H7 (cell line): ENCODE measurements at regions not wholly inside any gene's neighbourhood (a gene's known extent, or its start where the extent isn't known, plus 50 kb on each side); places are given as distances from the start of the nearest gene placed in this dataset.
A peak's percentile ranks its signal among the peaks of the same experiment; 100 is the strongest.
"Not testable (repeated sequence)": the region's sequence is repeated elsewhere in the genome, so short reads cannot be mapped to it uniquely, and the experiment has no call there.

Experiments used
- DNase-seq: peaks from one replicate; pipeline ENCODE4 v3.0.0; 2012
- H3K27me3 ChIP-seq: 2 replicates; pipeline ENCODE4 v1.6.0; 2011; ENCODE audit warnings: mild to moderate bottlenecking, low read length; ENCODE audit not compliant: control insufficient read depth, insufficient read depth
- H3K36me3 ChIP-seq: replicated peaks from 2 replicates; pipeline ENCODE4 v1.5.1; 2011; ENCODE audit warnings: low read length; ENCODE audit not compliant: control insufficient read depth, insufficient read depth
- H3K4me3 ChIP-seq: 2 replicates; pipeline ENCODE4 v1.5.1; 2011; ENCODE audit warnings: low read depth, mild to moderate bottlenecking, control low read depth, low read length, moderate library complexity; ENCODE audit not compliant: insufficient read depth

GRCh38 chrX:27039332-27039731 is 423.8 kb downstream of the PPP4R3C start:
- H3K36me3 ChIP-seq, result no peaks in the 10 kb centered on the region
- no peaks in the 10 kb centered on the region for H3K27me3 ChIP-seq
- DNase-seq, result no peak
- H3K4me3 ChIP-seq, result no peak overlapping the region

GRCh38 chrX:27008486-27008885 is 454.7 kb downstream of the PPP4R3C start:
- DNase-seq, result no peak
- H3K36me3 ChIP-seq, result no peaks in the 10 kb centered on the region
- H3K27me3 ChIP-seq, result no peaks in the 10 kb centered on the region
- H3K4me3 ChIP-seq, result no peak overlapping the region

GRCh38 chrX:26999634-27000033 is 463.5 kb downstream of the PPP4R3C start:
- Histone ChIP-seq H3K4me3 (no peak overlapping the region), H3K27me3 (no peaks in the 10 kb centered on the region), H3K36me3 (no peaks in the 10 kb centered on the region)
- no peak for DNase-seq

GRCh38 chrX:26958261-26958660 is 504.9 kb downstream of the PPP4R3C start:
- H3K36me3 ChIP-seq, result no peaks in the 10 kb centered on the region
- DNase-seq, result no peak
- H3K27me3 ChIP-seq, result no peaks in the 10 kb centered on the region
- H3K4me3 ChIP-seq, result no peak overlapping the region

- Histone ChIP-seq H3K27me3 (no peaks in the 10 kb centered on the region), H3K4me3 (no peak overlapping the region), H3K36me3 (no peaks in the 10 kb centered on the region)
- no peak for DNase-seq
Observed at GRCh38 chrX:26954029-26954428, 509.1 kb downstream of the PPP4R3C start.

GRCh38 chrX:26952213-26952612 is 510.9 kb downstream of the PPP4R3C start:
- no peaks in the 10 kb centered on the region for H3K27me3 ChIP-seq
- no peak for DNase-seq
- no peaks in the 10 kb centered on the region for H3K36me3 ChIP-seq
- no peak overlapping the region for H3K4me3 ChIP-seq

GRCh38 chrX:26927419-26927818 is 535.7 kb downstream of the PPP4R3C start:
- no peaks in the 10 kb centered on the region for H3K36me3 ChIP-seq
- no peaks in the 10 kb centered on the region for H3K27me3 ChIP-seq
- no peak overlapping the region for H3K4me3 ChIP-seq
- DNase-seq, result no peak

- no peak for DNase-seq
- Histone ChIP-seq H3K36me3 (no peaks in the 10 kb centered on the region), H3K4me3 (no peak overlapping the region), H3K27me3 (no peaks in the 10 kb centered on the region)
Observed at GRCh38 chrX:26925088-26925487, 538.1 kb downstream of the PPP4R3C start.

- H3K4me3 ChIP-seq, result no peak overlapping the region
- no peaks in the 10 kb centered on the region for H3K27me3 ChIP-seq
- H3K36me3 ChIP-seq, result no peaks in the 10 kb centered on the region
- DNase-seq, result no peak
Observed at GRCh38 chrX:26922278-26922677, 540.9 kb downstream of the PPP4R3C start.

GRCh38 chrX:26918631-26919030 is 544.5 kb downstream of the PPP4R3C start:
- H3K27me3 ChIP-seq, result no peaks in the 10 kb centered on the region
- DNase-seq, result peak; percentile 6
- H3K4me3 ChIP-seq, result no peak overlapping the region
- no peaks in the 10 kb centered on the region for H3K36me3 ChIP-seq

GRCh38 chrX:26916991-26917390 is 546.1 kb downstream of the PPP4R3C start:
- Histone ChIP-seq H3K27me3 (no peaks in the 10 kb centered on the region), H3K36me3 (no peaks in the 10 kb centered on the region), H3K4me3 (no peak overlapping the region)
- DNase-seq, result no peak

- Histone ChIP-seq H3K36me3 (no peaks in the 10 kb centered on the region), H3K27me3 (no peaks in the 10 kb centered on the region), H3K4me3 (no peak overlapping the region)
- no peak for DNase-seq
Observed at GRCh38 chrX:26915064-26915463, 548.1 kb downstream of the PPP4R3C start.

- H3K4me3 ChIP-seq, result no peak overlapping the region
- no peak for DNase-seq
- no peaks in the 10 kb centered on the region for H3K27me3 ChIP-seq
- H3K36me3 ChIP-seq, result no peaks in the 10 kb centered on the region
Observed at GRCh38 chrX:26914232-26914631, 548.9 kb downstream of the PPP4R3C start.

GRCh38 chrX:26911785-26912184 is 551.4 kb downstream of the PPP4R3C start:
- not testable (repeated sequence) for DNase-seq, H3K36me3 ChIP-seq, H3K27me3 ChIP-seq, H3K4me3 ChIP-seq

- Histone ChIP-seq H3K36me3 (no peaks in the 10 kb centered on the region), H3K27me3 (no peaks in the 10 kb centered on the region), H3K4me3 (no peak overlapping the region)
- no peak for DNase-seq
Observed at GRCh38 chrX:26909728-26910127, 553.4 kb downstream of the PPP4R3C start.

- no peaks in the 10 kb centered on the region for H3K27me3 ChIP-seq
- no peak for DNase-seq
- no peaks in the 10 kb centered on the region for H3K36me3 ChIP-seq
- H3K4me3 ChIP-seq, result no peak overlapping the region
Observed at GRCh38 chrX:26908218-26908617, 554.9 kb downstream of the PPP4R3C start.
